Neural progenitor cell (in vitro differentiated cells): ENCODE measurements at regions not wholly inside any gene's neighbourhood (a gene's known extent, or its start where the extent isn't known, plus 50 kb on each side); places are given as distances from the start of the nearest gene placed in this dataset.
"Not testable (repeated sequence)": the region's sequence is repeated elsewhere in the genome, so short reads cannot be mapped to it uniquely, and the experiment has no call there.

Source experiments
- DNase-seq: peaks from one replicate; pipeline ENCODE4 v3.0.0-alpha.2; 2016; ENCODE audit warnings: low spot score
- H2AFZ ChIP-seq: fragments of 200-600 bp; sonication (generic); replicated peaks from 2 replicates; pipeline ENCODE4 v1.6.1; 2016; ENCODE audit warnings: antibody characterized with exemption
- H3F3A ChIP-seq: fragments of 200-600 bp; sonication (generic); 2 replicates; pipeline ENCODE4 v1.6.1; 2016; ENCODE audit warnings: antibody characterized with exemption, low read depth
- H3K27ac ChIP-seq: fragments of 200-600 bp; sonication (generic); 2 replicates; pipeline ENCODE4 v1.5.1; 2016; ENCODE audit warnings: mild to moderate bottlenecking
- H3K27me3 ChIP-seq: fragments of 200-600 bp; sonication (generic); 2 replicates; pipeline ENCODE4 v1.6.1; 2016; ENCODE audit warnings: mild to moderate bottlenecking, moderate library complexity
- H3K36me3 ChIP-seq: fragments of 200-600 bp; sonication (generic); 2 replicates; pipeline ENCODE4 v1.5.1; 2016
- H3K4me1 ChIP-seq: fragments of 200-600 bp; sonication (generic); 2 replicates; pipeline ENCODE4 v1.6.1; 2016; ENCODE audit warnings: mixed run types
- H3K4me2 ChIP-seq: fragments of 200-600 bp; sonication (generic); 2 replicates; pipeline ENCODE4 v1.6.1; 2016
- H3K4me3 ChIP-seq: fragments of 200-600 bp; sonication (generic); 2 replicates; pipeline ENCODE4 v1.5.1; 2016
- H3K79me2 ChIP-seq: fragments of 200-600 bp; sonication (generic); 2 replicates; pipeline ENCODE4 v1.6.1; 2016; ENCODE audit warnings: low read depth
- H3K9ac ChIP-seq: fragments of 200-600 bp; sonication (generic); 2 replicates; pipeline ENCODE4 v1.6.1; 2016
- H3K9me3 ChIP-seq: fragments of 200-600 bp; sonication (generic); 2 replicates; pipeline ENCODE4 v1.5.1; 2016; ENCODE audit warnings: low read depth
- H4K20me1 ChIP-seq: fragments of 200-600 bp; sonication (generic); 2 replicates; pipeline ENCODE4 v1.6.1; 2016; ENCODE audit warnings: low read depth
- H3K27ac Mint-ChIP-seq: 3 replicates; pipeline ENCODE4 v1.8.0; 2021; ENCODE audit warnings: mixed read lengths
- H3K27me3 Mint-ChIP-seq: 2 replicates; pipeline ENCODE4 v1.8.0; 2022; ENCODE audit warnings: low read depth, mild to moderate bottlenecking, inconsistent platforms, moderate library complexity, mixed read lengths; ENCODE audit not compliant: insufficient read depth
- H3K36me3 Mint-ChIP-seq: 3 replicates; pipeline ENCODE4 v1.8.0; 2021; ENCODE audit warnings: mixed read lengths
- H3K4me1 Mint-ChIP-seq: 3 replicates; pipeline ENCODE4 v1.8.0; 2021; ENCODE audit warnings: mixed read lengths
- H3K4me3 Mint-ChIP-seq: 3 replicates; pipeline ENCODE4 v1.8.0; 2021; ENCODE audit warnings: mild to moderate bottlenecking, moderate library complexity, mixed read lengths
- H3K9me3 Mint-ChIP-seq: 3 replicates; pipeline ENCODE4 v1.8.0; 2020; ENCODE audit warnings: mixed read lengths
- EZH2 ChIP-seq: fragments of 200-600 bp; sonication (generic); IDR thresholded peaks from 2 replicates; pipeline ENCODE4 v1.6.1; 2017; ENCODE audit warnings: antibody characterized with exemption, mild to moderate bottlenecking, moderate library complexity
- EZH2phosphoT487 ChIP-seq: fragments of 200-600 bp; sonication (generic); IDR thresholded peaks from 2 replicates; pipeline ENCODE4 v1.6.1; 2017; ENCODE audit warnings: antibody characterized with exemption
- TF ChIP-seq, protein P1 (sequence below): fragments of 200-600 bp; sonication (generic); IDR thresholded peaks from 2 replicates; pipeline ENCODE4 v1.5.1; 2017; ENCODE audit warnings: antibody characterized with exemption, mild to moderate bottlenecking

DNA sequence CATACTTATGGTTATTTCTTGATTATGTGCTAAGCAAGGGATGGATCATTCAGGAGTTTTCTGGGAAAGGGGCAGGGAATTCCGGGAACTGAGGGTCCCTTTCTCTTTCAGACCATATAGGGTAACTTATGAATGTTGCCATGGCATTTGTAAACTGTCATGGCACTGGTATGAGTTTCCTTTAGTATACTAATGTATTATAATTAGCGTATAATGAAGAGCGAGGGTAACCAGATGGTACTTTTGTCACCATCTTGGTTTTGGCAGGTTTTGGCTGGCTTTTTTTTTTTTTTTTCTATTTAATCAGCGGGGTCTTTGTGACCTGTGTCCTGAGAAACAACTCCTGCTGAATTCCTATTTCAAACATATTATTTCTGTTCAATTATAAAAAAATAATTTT is 237.6 kb upstream of the PTER start:
- Histone ChIP-seq H3K9ac (no peak overlapping the region), H3K4me1 (no peaks in the 10 kb centered on the region), H3F3A (no peaks in the 10 kb centered on the region), H3K27ac (no peak overlapping the region), H3K36me3 (no peaks in the 10 kb centered on the region), H3K4me2 (no peak overlapping the region), H2AFZ (no peak overlapping the region), H3K79me2 (no peaks in the 10 kb centered on the region), H4K20me1 (no peaks in the 10 kb centered on the region), H3K9me3 (no peaks in the 10 kb centered on the region), H3K27me3 (no peaks in the 10 kb centered on the region), H3K4me3 (no peak overlapping the region)
- DNase-seq, result no peak
- H3K9me3 Mint-ChIP-seq, result no peaks in the 10 kb centered on the region
- no peak overlapping the region for H3K4me3 Mint-ChIP-seq
- no peaks in the 10 kb centered on the region for H3K4me1 Mint-ChIP-seq
- no peak overlapping the region for H3K27ac Mint-ChIP-seq
- peaks cover 4% of the 10 kb centered on the region for H3K27me3 Mint-ChIP-seq
- H3K36me3 Mint-ChIP-seq, result no peaks in the 10 kb centered on the region
- TF ChIP-seq, protein P1, sequence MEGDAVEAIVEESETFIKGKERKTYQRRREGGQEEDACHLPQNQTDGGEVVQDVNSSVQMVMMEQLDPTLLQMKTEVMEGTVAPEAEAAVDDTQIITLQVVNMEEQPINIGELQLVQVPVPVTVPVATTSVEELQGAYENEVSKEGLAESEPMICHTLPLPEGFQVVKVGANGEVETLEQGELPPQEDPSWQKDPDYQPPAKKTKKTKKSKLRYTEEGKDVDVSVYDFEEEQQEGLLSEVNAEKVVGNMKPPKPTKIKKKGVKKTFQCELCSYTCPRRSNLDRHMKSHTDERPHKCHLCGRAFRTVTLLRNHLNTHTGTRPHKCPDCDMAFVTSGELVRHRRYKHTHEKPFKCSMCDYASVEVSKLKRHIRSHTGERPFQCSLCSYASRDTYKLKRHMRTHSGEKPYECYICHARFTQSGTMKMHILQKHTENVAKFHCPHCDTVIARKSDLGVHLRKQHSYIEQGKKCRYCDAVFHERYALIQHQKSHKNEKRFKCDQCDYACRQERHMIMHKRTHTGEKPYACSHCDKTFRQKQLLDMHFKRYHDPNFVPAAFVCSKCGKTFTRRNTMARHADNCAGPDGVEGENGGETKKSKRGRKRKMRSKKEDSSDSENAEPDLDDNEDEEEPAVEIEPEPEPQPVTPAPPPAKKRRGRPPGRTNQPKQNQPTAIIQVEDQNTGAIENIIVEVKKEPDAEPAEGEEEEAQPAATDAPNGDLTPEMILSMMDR, result no peak
- no peak for TF ChIP-seq EZH2
- no peak for TF ChIP-seq EZH2phosphoT487

DNA sequence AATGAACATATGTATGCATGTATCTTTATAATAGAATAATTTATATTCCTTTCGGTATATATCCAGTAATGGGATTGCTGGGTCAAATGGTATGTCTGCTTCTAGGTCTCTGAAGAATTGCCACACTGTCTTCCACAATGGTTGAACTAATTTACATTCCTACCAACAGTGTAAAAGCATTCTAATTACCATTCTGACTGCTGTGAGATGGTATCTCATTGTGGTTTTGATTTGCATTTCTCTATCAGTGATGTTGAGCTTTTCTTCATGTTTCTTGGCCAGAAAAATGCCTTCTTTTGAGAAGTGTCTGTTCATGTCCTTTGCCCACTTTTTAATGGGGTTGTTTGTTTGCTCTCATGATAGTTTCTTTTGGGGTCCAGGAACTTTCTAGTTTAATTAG is 213.2 kb upstream of the PTER start:
- H3K9me3 ChIP-seq, H3K4me3 Mint-ChIP-seq, H3K79me2 ChIP-seq, H3K36me3 Mint-ChIP-seq, H3K36me3 ChIP-seq, H4K20me1 ChIP-seq, H3K4me2 ChIP-seq, DNase-seq, H3K27ac ChIP-seq, H2AFZ ChIP-seq, H3K4me1 Mint-ChIP-seq, H3K27ac Mint-ChIP-seq, H3K27me3 ChIP-seq, H3K9ac ChIP-seq, H3K4me3 ChIP-seq, H3K4me1 ChIP-seq, H3F3A ChIP-seq, H3K27me3 Mint-ChIP-seq: not testable (repeated sequence)
- peaks cover 24% of the 10 kb centered on the region for H3K9me3 Mint-ChIP-seq

DNA sequence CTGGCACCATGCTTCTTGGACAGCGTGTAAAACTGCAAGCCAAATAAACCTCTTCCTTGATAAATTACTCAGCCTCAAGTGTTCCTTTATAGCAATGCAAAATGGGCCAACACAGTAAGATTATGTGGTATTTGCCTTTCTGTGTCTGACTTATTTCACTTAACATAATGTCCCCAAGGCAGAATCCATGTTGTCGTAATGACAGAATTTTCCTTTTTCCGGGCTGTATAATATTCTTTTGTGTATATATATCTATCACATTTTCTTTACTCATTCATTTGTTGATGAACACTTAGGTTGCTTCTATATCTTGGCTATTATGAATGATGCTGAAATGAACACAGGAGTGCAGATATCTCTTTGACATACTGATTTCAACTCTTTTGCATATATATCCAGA is 209.1 kb upstream of the PTER start:
- Histone ChIP-seq H3K79me2 (no peaks in the 10 kb centered on the region), H3K36me3 (no peaks in the 10 kb centered on the region), H3K27ac (no peak overlapping the region), H3K4me3 (no peak overlapping the region), H3K4me2 (no peak overlapping the region), H3K27me3 (no peaks in the 10 kb centered on the region), H4K20me1 (no peaks in the 10 kb centered on the region), H2AFZ (no peak overlapping the region), H3K9ac (no peak overlapping the region), H3K9me3 (peaks cover 5% of the 10 kb centered on the region), H3K4me1 (no peaks in the 10 kb centered on the region), H3F3A (no peaks in the 10 kb centered on the region)
- DNase-seq, result no peak
- TF ChIP-seq EZH2phosphoT487, result no peak
- no peak for TF ChIP-seq EZH2
- TF ChIP-seq, protein P1, result no peak
- Mint-ChIP-seq H3K4me1 (peaks cover 17% of the 10 kb centered on the region), H3K27me3 (peaks cover 7% of the 10 kb centered on the region), H3K27ac (no peak overlapping the region), H3K4me3 (no peak overlapping the region), H3K36me3 (no peaks in the 10 kb centered on the region), H3K9me3 (peaks cover 17% of the 10 kb centered on the region)

DNA sequence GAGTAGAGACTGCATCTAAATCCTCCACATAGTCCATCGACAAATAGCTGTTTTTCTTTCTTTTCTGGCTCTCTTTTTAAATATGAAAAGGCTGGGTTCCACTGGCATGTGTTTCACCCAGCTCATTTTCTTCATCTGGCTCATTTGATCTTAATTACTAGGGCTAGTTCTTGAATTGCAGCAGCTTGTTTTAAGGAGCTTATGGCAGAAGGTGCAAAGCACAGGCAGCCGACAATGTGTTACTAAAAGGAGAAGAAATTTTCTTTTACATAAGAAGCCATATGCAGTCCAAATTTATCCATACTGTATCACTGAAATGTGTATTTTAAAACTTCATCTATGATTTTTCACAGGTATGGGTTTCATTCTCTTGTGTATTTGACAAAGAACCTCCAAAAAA is 205.6 kb upstream of the PTER start:
- H3K27ac ChIP-seq, result no peak overlapping the region
- no peak overlapping the region for H2AFZ ChIP-seq
- Mint-ChIP-seq H3K9me3 (peaks cover 6% of the 10 kb centered on the region), H3K4me3 (no peak overlapping the region), H3K36me3 (no peaks in the 10 kb centered on the region), H3K4me1 (peaks cover 17% of the 10 kb centered on the region), H3K27ac (no peak overlapping the region), H3K27me3 (peaks cover 5% of the 10 kb centered on the region)
- TF ChIP-seq, protein P1, result no peak
- no peak for TF ChIP-seq EZH2phosphoT487
- no peak for TF ChIP-seq EZH2
- no peak for DNase-seq
- no peaks in the 10 kb centered on the region for H3K9me3 ChIP-seq
- H3K36me3 ChIP-seq, result no peaks in the 10 kb centered on the region
- H3K4me3 ChIP-seq, result no peak overlapping the region
- no peak overlapping the region for H3K9ac ChIP-seq
- H3K27me3 ChIP-seq, result no peaks in the 10 kb centered on the region
- no peak overlapping the region for H3K4me2 ChIP-seq
- H3F3A ChIP-seq, result no peaks in the 10 kb centered on the region
- no peaks in the 10 kb centered on the region for H3K4me1 ChIP-seq
- H4K20me1 ChIP-seq, result no peaks in the 10 kb centered on the region
- no peaks in the 10 kb centered on the region for H3K79me2 ChIP-seq
